ENCODE measurements at regions not wholly inside any gene's neighbourhood (a gene's known extent, or its start where the extent isn't known, plus 50 kb on each side); places are given as distances from the start of the nearest gene placed in this dataset.

DNA sequence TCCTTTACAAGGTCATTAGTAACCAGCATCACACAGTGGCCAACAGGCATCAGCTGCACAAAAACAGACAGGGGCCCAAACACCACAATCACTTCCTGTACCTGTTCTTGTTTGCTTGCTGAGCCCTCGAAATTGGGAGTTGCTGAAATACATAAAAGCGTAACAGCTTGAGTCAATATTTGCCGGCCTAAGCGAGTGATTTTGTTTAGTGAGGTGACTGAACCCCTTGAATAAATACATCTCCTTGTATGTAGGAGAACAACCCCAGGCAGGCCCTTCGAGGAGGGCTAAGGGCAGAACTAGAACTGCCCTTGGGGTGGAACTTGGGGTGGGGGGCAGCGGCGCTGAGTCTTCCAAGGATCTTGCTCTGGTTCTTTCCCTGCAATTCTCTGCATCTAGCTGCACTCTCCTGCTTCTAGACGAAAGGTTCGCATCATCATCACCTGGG, 502.5 kb downstream of the RASEF start:
- no peak for DNase-seq (ENCODE audit: low read depth, low spot score)
- RAD21 ChIA-PET (ENCODE audit: low non-redundant PET in 1 of 2, low total read pairs in 2 of 2, uncharacterized antibody in 2 of 2, unreplicated experiment in 2 of 2): no interaction called here

DNA sequence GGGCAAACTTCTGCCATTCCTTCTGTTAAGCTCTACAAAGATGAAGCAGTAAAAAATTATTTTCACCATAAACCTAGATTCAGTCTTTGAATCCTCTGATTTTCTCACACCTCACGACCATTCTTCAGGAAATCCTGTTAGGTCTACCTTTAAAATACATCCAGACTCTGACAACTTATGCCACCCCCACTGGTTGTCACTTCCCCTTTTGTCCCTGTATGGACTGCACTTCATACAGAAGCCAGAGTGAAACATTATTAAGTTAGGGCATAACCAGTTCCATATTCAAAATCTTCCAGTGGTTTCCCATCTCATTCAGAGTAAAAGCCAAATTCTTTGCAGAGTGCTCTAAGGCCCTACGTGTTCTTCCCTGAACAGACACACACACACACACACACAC, 499.8 kb downstream of the RASEF start:
- ChIA-PET CTCF (no interaction called here), RAD21 (ENCODE audit: low non-redundant PET in 1 of 2, low total read pairs in 2 of 2, uncharacterized antibody in 2 of 2, unreplicated experiment in 2 of 2) (no interaction called here), POLR2A (no interaction called here)
- DNase-seq (ENCODE audit: low read depth, low spot score) (no peak), ATAC-seq (no peak)
- Histone ChIP-seq H3K36me3 (ENCODE audit: control insufficient read depth in 1 of 2, insufficient read depth in 2 of 2, low read length in 2 of 2) (no peaks in the 10 kb centered on the region), H3K4me2 (ENCODE audit: low read length) (no peak overlapping the region), H3K4me1 (ENCODE audit: control insufficient read depth in 1 of 2, insufficient read depth in 2 of 2, low read length in 2 of 2) (no peaks in the 10 kb centered on the region), H4K20me1 (ENCODE audit: insufficient read depth) (no peaks in the 10 kb centered on the region), H3K9me3 (ENCODE audit: control insufficient read depth in 1 of 2, insufficient read depth in 1 of 2, low read depth in 1 of 2, low read length in 2 of 2) (peaks cover 0 to 3% of the 10 kb centered on the region in 2 experiments; a peak in 2 of 4 replicates), H3K27ac (ENCODE audit: low read depth, low read length) (no peak overlapping the region), H3K27me3 (ENCODE audit: insufficient read depth, low read length) (no peaks in the 10 kb centered on the region), H3K4me3 (replicated peaks in 1 of 2; ENCODE audit: low read depth in 1 of 2, low read length in 2 of 2) (no peak overlapping the region), H2AFZ (ENCODE audit: low read depth, low read length, poor library complexity, severe bottlenecking) (no peak overlapping the region), H3K9ac (ENCODE audit: low read length) (no peak overlapping the region), H3K79me2 (ENCODE audit: insufficient read depth, low read length) (no peaks in the 10 kb centered on the region), H3K9me2 (ENCODE audit: insufficient read depth) (no peaks in the 10 kb centered on the region)
- no TSS peak for BruUV-seq (replicated peaks)
- TF ChIP-seq ELF1 (IDR thresholded peaks at IDR 0.05; ENCODE audit: borderline replicate concordance, low read depth): no peak
- no peak for TF ChIP-seq SP1 (IDR thresholded peaks at IDR 0.05; ENCODE audit: low read depth)
- intact Hi-C loops (cut with micrococcal nuclease): no loop called here

More for the DNA sequence above, 502.5 kb downstream of the RASEF start:
- Histone ChIP-seq H2AFZ (ENCODE audit: low read depth, low read length, poor library complexity, severe bottlenecking) (no peak overlapping the region), H3K9me2 (ENCODE audit: insufficient read depth) (no peaks in the 10 kb centered on the region), H3K4me1 (ENCODE audit: control insufficient read depth in 1 of 2, insufficient read depth in 2 of 2, low read length in 2 of 2) (no peaks in the 10 kb centered on the region), H3K4me3 (replicated peaks in 1 of 2; ENCODE audit: low read depth in 1 of 2, low read length in 2 of 2) (no peak overlapping the region), H3K79me2 (ENCODE audit: insufficient read depth, low read length) (no peaks in the 10 kb centered on the region), H3K4me2 (ENCODE audit: low read length) (no peak overlapping the region), H3K27ac (ENCODE audit: low read depth, low read length) (no peak overlapping the region), H3K9me3 (ENCODE audit: control insufficient read depth in 1 of 2, insufficient read depth in 1 of 2, low read depth in 1 of 2, low read length in 2 of 2) (peaks cover 0 to 3% of the 10 kb centered on the region in 2 experiments; a peak in 1 of 4 replicates), H3K9ac (ENCODE audit: low read length) (no peak overlapping the region), H3K27me3 (ENCODE audit: insufficient read depth, low read length) (no peaks in the 10 kb centered on the region), H4K20me1 (ENCODE audit: insufficient read depth) (no peaks in the 10 kb centered on the region), H3K36me3 (ENCODE audit: control insufficient read depth in 1 of 2, insufficient read depth in 2 of 2, low read length in 2 of 2) (no peaks in the 10 kb centered on the region)
- BruUV-seq (replicated peaks): no TSS peak
- intact Hi-C loops (cut with micrococcal nuclease): no loop called here
- ChIA-PET CTCF (no interaction called here), POLR2A (no interaction called here)
- ATAC-seq: no peak
- TF ChIP-seq, protein P1, sequence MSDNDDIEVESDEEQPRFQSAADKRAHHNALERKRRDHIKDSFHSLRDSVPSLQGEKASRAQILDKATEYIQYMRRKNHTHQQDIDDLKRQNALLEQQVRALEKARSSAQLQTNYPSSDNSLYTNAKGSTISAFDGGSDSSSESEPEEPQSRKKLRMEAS (IDR thresholded peaks at IDR 0.05): no peak
- TF ChIP-seq POLR2A (IDR thresholded peaks at IDR 0.05; ENCODE audit: borderline replicate concordance, extremely low read depth, insufficient read depth, insufficient read length) (no peak), ELF1 (IDR thresholded peaks at IDR 0.05; ENCODE audit: borderline replicate concordance, low read depth) (no peak)
